ENCODE measurements at regions not wholly inside any gene's neighbourhood (a gene's known extent, or its start where the extent isn't known, plus 50 kb on each side); places are given as distances from the start of the nearest gene placed in this dataset.

- no TSS peak for BruUV-seq (replicated peaks)
- no peaks in the 10 kb centered on the region for H3K36me3 ChIP-seq (ENCODE audit: insufficient read depth, low read length, poor library complexity, severe bottlenecking)
- H3K4me1 ChIP-seq (ENCODE audit: insufficient read depth, low read length, poor library complexity, severe bottlenecking): no peaks in the 10 kb centered on the region
- ChIA-PET CTCF (no interaction called here), POLR2A (ENCODE audit: low non-redundant PET) (no interaction called here)
- H3K27me3 ChIP-seq (replicated peaks; ENCODE audit: insufficient read depth, low read depth, low read length, poor library complexity): no peaks in the 10 kb centered on the region
- no peak overlapping the region for H3K27ac ChIP-seq (ENCODE audit: low read depth, low read length, poor library complexity, severe bottlenecking)
- no peak for DNase-seq (ENCODE audit: low spot score)
- TF ChIP-seq CTCF (conservative IDR thresholded peaks at IDR 0.05; ENCODE audit: low read depth, low read length): no peak
- TF ChIP-seq EZH2 (IDR thresholded peaks at IDR 0.05; ENCODE audit: borderline replicate concordance, low read depth, low read length, poor library complexity, severe bottlenecking): no peak
- no peak overlapping the region for H3K4me3 ChIP-seq (ENCODE audit: low read depth, low read length, poor library complexity, severe bottlenecking)
- intact Hi-C loops (cut with micrococcal nuclease; ENCODE audit: unreplicated experiment): no loop called here
- no peaks in the 10 kb centered on the region for H3K9me3 ChIP-seq (ENCODE audit: low read depth, low read length, poor library complexity, severe bottlenecking)
Observed at GRCh38 chr6:140782941-140783340, 1349.8 kb upstream of the GJE1 start.

- CTCF ChIA-PET: no interaction called here
- POLR2A ChIA-PET (ENCODE audit: low non-redundant PET): no interaction called here
- intact Hi-C loops (cut with micrococcal nuclease; ENCODE audit: unreplicated experiment): no loop called here
Observed at GRCh38 chr6:140779991-140780596, 1352.6 kb upstream of the GJE1 start.

GRCh38 chr6:140779341-140779740 lies 1353.4 kb upstream of the GJE1 start:
- H3K4me1 ChIP-seq (ENCODE audit: insufficient read depth, low read length, poor library complexity, severe bottlenecking): no peaks in the 10 kb centered on the region
- ChIA-PET CTCF (no interaction called here), POLR2A (ENCODE audit: low non-redundant PET) (no interaction called here)
- no peaks in the 10 kb centered on the region for H3K27me3 ChIP-seq (replicated peaks; ENCODE audit: insufficient read depth, low read depth, low read length, poor library complexity)
- no peaks in the 10 kb centered on the region for H3K9me3 ChIP-seq (ENCODE audit: low read depth, low read length, poor library complexity, severe bottlenecking)
- BruUV-seq (replicated peaks): no TSS peak
- DNase-seq (ENCODE audit: low spot score): no peak
- TF ChIP-seq CTCF (conservative IDR thresholded peaks at IDR 0.05; ENCODE audit: low read depth, low read length) (no peak), EZH2 (IDR thresholded peaks at IDR 0.05; ENCODE audit: borderline replicate concordance, low read depth, low read length, poor library complexity, severe bottlenecking) (no peak)
- H3K27ac ChIP-seq (ENCODE audit: low read depth, low read length, poor library complexity, severe bottlenecking): no peak overlapping the region
- no peak overlapping the region for H3K4me3 ChIP-seq (ENCODE audit: low read depth, low read length, poor library complexity, severe bottlenecking)
- intact Hi-C loops (cut with micrococcal nuclease; ENCODE audit: unreplicated experiment): no loop called here
- H3K36me3 ChIP-seq (ENCODE audit: insufficient read depth, low read length, poor library complexity, severe bottlenecking): no peaks in the 10 kb centered on the region

More at GRCh38 chr6:140779991-140780596, 1352.6 kb upstream of the GJE1 start:
- Histone ChIP-seq H3K27me3 (replicated peaks; ENCODE audit: insufficient read depth, low read depth, low read length, poor library complexity) (no peaks in the 10 kb centered on the region), H3K36me3 (ENCODE audit: insufficient read depth, low read length, poor library complexity, severe bottlenecking) (no peaks in the 10 kb centered on the region), H3K9me3 (ENCODE audit: low read depth, low read length, poor library complexity, severe bottlenecking) (no peaks in the 10 kb centered on the region), H3K4me3 (ENCODE audit: low read depth, low read length, poor library complexity, severe bottlenecking) (no peak overlapping the region), H3K4me1 (ENCODE audit: insufficient read depth, low read length, poor library complexity, severe bottlenecking) (no peaks in the 10 kb centered on the region), H3K27ac (ENCODE audit: low read depth, low read length, poor library complexity, severe bottlenecking) (no peak overlapping the region)
- no peak for TF ChIP-seq CTCF (conservative IDR thresholded peaks at IDR 0.05; ENCODE audit: low read depth, low read length)
- TF ChIP-seq EZH2 (IDR thresholded peaks at IDR 0.05; ENCODE audit: borderline replicate concordance, low read depth, low read length, poor library complexity, severe bottlenecking): no peak
- DNase-seq (ENCODE audit: low spot score): no peak
- no TSS peak for BruUV-seq (replicated peaks)

All from A673 (cell line).